H9 (cell line): ENCODE measurements at regions not wholly inside any gene's neighbourhood (a gene's known extent, or its start where the extent isn't known, plus 50 kb on each side); places are given as distances from the start of the nearest gene placed in this dataset.

ENCODE experiments used
- DNase-seq: peaks from one replicate; pipeline ENCODE4 v3.0.0-alpha.2; 2017
- H2AFZ ChIP-seq: one replicate; pipeline ENCODE4 v1.6.1; 2013; ENCODE audit warnings: mild to moderate bottlenecking, low read length, control low read depth, moderate library complexity
- H2AK5ac ChIP-seq: 2 replicates; pipeline ENCODE4 v1.6.1; 2013; ENCODE audit warnings: low read length, control low read depth, mixed read lengths; ENCODE audit not compliant: insufficient read length
- H2BK120ac ChIP-seq: one replicate; pipeline ENCODE4 v1.6.1; 2013; ENCODE audit warnings: low read depth, mild to moderate bottlenecking, low read length, control low read depth, inconsistent platforms; ENCODE audit not compliant: poor library complexity, severe bottlenecking
- H2BK12ac ChIP-seq: 2 replicates; pipeline ENCODE4 v1.6.1; 2013; ENCODE audit warnings: low read length, control low read depth, mixed read lengths, low read depth; ENCODE audit not compliant: insufficient read length
- H2BK15ac ChIP-seq: 2 replicates; pipeline ENCODE4 v1.6.1; 2013; ENCODE audit warnings: low read depth, low read length, control low read depth
- H2BK20ac ChIP-seq: one replicate; pipeline ENCODE4 v1.6.1; 2013; ENCODE audit warnings: low read depth, mild to moderate bottlenecking, low read length, control low read depth, inconsistent platforms; ENCODE audit not compliant: poor library complexity, severe bottlenecking
- H2BK5ac ChIP-seq: 2 replicates; pipeline ENCODE4 v1.6.1; 2013; ENCODE audit warnings: low read length, control low read depth, mixed read lengths; ENCODE audit not compliant: insufficient read length
- H3K14ac ChIP-seq: 2 replicates; pipeline ENCODE4 v1.6.1; 2013; ENCODE audit warnings: low read length, control low read depth; ENCODE audit not compliant: insufficient read depth
- H3K18ac ChIP-seq: 2 replicates; pipeline ENCODE4 v1.6.1; 2013; ENCODE audit warnings: low read depth, mild to moderate bottlenecking, mixed read lengths, low read length, control low read depth; ENCODE audit not compliant: insufficient read length
- H3K23ac ChIP-seq: 2 replicates; pipeline ENCODE4 v1.6.1; 2013; ENCODE audit warnings: low read length, control low read depth, mixed read lengths, low read depth; ENCODE audit not compliant: insufficient read length
- H3K23me2 ChIP-seq: 2 replicates; pipeline ENCODE4 v1.6.1; 2013; ENCODE audit warnings: low read depth, mild to moderate bottlenecking, mixed read lengths, low read length, control low read depth; ENCODE audit not compliant: insufficient read length, poor library complexity, severe bottlenecking
- H3K27ac ChIP-seq: 2 replicates; pipeline ENCODE4 v1.5.1; 2013; ENCODE audit warnings: low read length, control low read depth, mixed read lengths, low read depth; ENCODE audit not compliant: insufficient read length
- H3K27me3 ChIP-seq: 2 replicates; pipeline ENCODE4 v1.6.1; 2013; ENCODE audit warnings: low read length, control low read depth, inconsistent platforms; ENCODE audit not compliant: insufficient read depth
- H3K4ac ChIP-seq: 2 replicates; pipeline ENCODE4 v1.6.1; 2013; ENCODE audit warnings: low read depth, mild to moderate bottlenecking, control low read depth, inconsistent platforms, low read length, moderate library complexity
- H3K4me1 ChIP-seq: 2 replicates; pipeline ENCODE4 v1.6.1; 2013; ENCODE audit warnings: low read length, control low read depth, inconsistent platforms; ENCODE audit not compliant: insufficient read depth
- H3K4me2 ChIP-seq: 2 replicates; pipeline ENCODE4 v1.6.1; 2013; ENCODE audit warnings: low read length, control low read depth, mixed read lengths; ENCODE audit not compliant: insufficient read length, insufficient read depth
- H3K56ac ChIP-seq: 2 replicates; pipeline ENCODE4 v1.6.1; 2013; ENCODE audit warnings: low read depth, mild to moderate bottlenecking, mixed read lengths, low read length, control low read depth; ENCODE audit not compliant: insufficient read length
- H3K79me1 ChIP-seq: 2 replicates; pipeline ENCODE4 v1.6.1; 2013; ENCODE audit warnings: low read depth, mild to moderate bottlenecking, moderate library complexity, low read length, control low read depth, inconsistent platforms; ENCODE audit not compliant: insufficient read depth, poor library complexity, severe bottlenecking
- H3K79me2 ChIP-seq: 2 replicates; pipeline ENCODE4 v1.6.1; 2013; ENCODE audit warnings: low read length, control low read depth, inconsistent platforms; ENCODE audit not compliant: insufficient read depth
- H3K9ac ChIP-seq: 2 replicates; pipeline ENCODE4 v1.6.1; 2013; ENCODE audit warnings: low read length, control low read depth, mixed read lengths; ENCODE audit not compliant: insufficient read length; ENCODE audit errors: extremely low read depth
- H3K9me3 ChIP-seq: one replicate; pipeline ENCODE4 v1.6.1; 2013; ENCODE audit warnings: low read depth, low read length, inconsistent platforms; ENCODE audit not compliant: control insufficient read depth
- H3T11ph ChIP-seq: one replicate; pipeline ENCODE4 v1.6.1; 2013; ENCODE audit warnings: mild to moderate bottlenecking, low read length, control low read depth, inconsistent platforms
- H4K20me1 ChIP-seq: one replicate; pipeline ENCODE4 v1.6.1; 2013; ENCODE audit not compliant: control insufficient read depth, insufficient read length, insufficient read depth
- H4K5ac ChIP-seq: 2 replicates; pipeline ENCODE4 v1.6.1; 2013; ENCODE audit warnings: low read depth, mild to moderate bottlenecking, mixed read lengths, low read length, control low read depth; ENCODE audit not compliant: insufficient read length
- H4K8ac ChIP-seq: replicated peaks from 2 replicates; pipeline ENCODE4 v1.6.1; 2013; ENCODE audit warnings: low read length, control low read depth, mixed read lengths, low read depth; ENCODE audit not compliant: insufficient read length
- H4K91ac ChIP-seq: 2 replicates; pipeline ENCODE4 v1.6.1; 2013; ENCODE audit warnings: low read depth, mild to moderate bottlenecking, moderate library complexity, mixed read lengths, low read length, control low read depth; ENCODE audit not compliant: insufficient read length
- H3K27ac Mint-ChIP-seq, 3 experiments: 2 replicates in 2 of 3; 3 replicates in 1 of 3; pipeline ENCODE4 v1.8.0; 2020 to 2021; ENCODE audit warnings: mixed read lengths in 3 of 3, mild to moderate bottlenecking in 1 of 3, moderate library complexity in 1 of 3
- H3K27me3 Mint-ChIP-seq: 2 replicates; pipeline ENCODE4 v1.8.0; 2021; ENCODE audit warnings: low read depth, mild to moderate bottlenecking, moderate library complexity, mixed read lengths
- H3K36me3 Mint-ChIP-seq, 3 experiments: 2 replicates in 2 of 3; 3 replicates in 1 of 3; pipeline ENCODE4 v1.8.0; 2020 to 2021; ENCODE audit warnings: low read depth in 3 of 3, mixed read lengths in 3 of 3; ENCODE audit not compliant: insufficient read depth in 1 of 3
- H3K4me1 Mint-ChIP-seq, 2 experiments: 2 replicates each; pipeline ENCODE4 v1.8.0; 2020; ENCODE audit warnings: mixed read lengths in 2 of 2
- H3K4me3 Mint-ChIP-seq, 2 experiments: 2 replicates in 1 of 2; 3 replicates in 1 of 2; pipeline ENCODE4 v1.8.0; 2020 to 2021; ENCODE audit warnings: mild to moderate bottlenecking in 2 of 2, mixed read lengths in 2 of 2, moderate library complexity in 1 of 2
- H3K9me3 Mint-ChIP-seq, 2 experiments: 2 replicates in 1 of 2; 3 replicates in 1 of 2; pipeline ENCODE4 v1.8.0; 2020; ENCODE audit warnings: mild to moderate bottlenecking in 2 of 2, mixed read lengths in 2 of 2, moderate library complexity in 1 of 2
- CTCF ChIP-seq: fragments of 200-600 bp; sonication (generic); conservative IDR thresholded peaks from 3 replicates; pipeline ENCODE4 v1.8.0; 2021; ENCODE audit warnings: antibody characterized with exemption, mild to moderate bottlenecking
- WGBS: extraction: QIAGEN DNeasy Blood & Tissue Kit; methylation state at CpG from one replicate; pipeline ENCODE4 v1.1.7; 2013; ENCODE audit warnings: missing lambda C conversion rate, low lambda C conversion rate, mixed read lengths; ENCODE audit not compliant: insufficient read length; ENCODE audit errors: extremely low coverage; 5-methylcytosine and 5-hydroxymethylcytosine counted together

GRCh38 chr2:59027320-59027719 lies 786.2 kb upstream of the FANCL start:
- Histone ChIP-seq H3K79me2 (no peaks in the 10 kb centered on the region), H3K27me3 (no peaks in the 10 kb centered on the region), H2BK15ac (no peak overlapping the region), H3K9me3 (no peaks in the 10 kb centered on the region), H3K79me1 (no peaks in the 10 kb centered on the region), H3K9ac (no peak overlapping the region), H3K18ac (no peak overlapping the region), H3K4ac (no peak overlapping the region), H3K56ac (no peak overlapping the region), H4K20me1 (no peaks in the 10 kb centered on the region), H2AFZ (no peak overlapping the region), H2BK12ac (no peak overlapping the region), H4K8ac (no peak overlapping the region), H3K23ac (no peak overlapping the region), H2AK5ac (no peak overlapping the region), H4K5ac (no peak overlapping the region), H3T11ph (no peak overlapping the region), H3K27ac (no peak overlapping the region), H3K4me2 (no peak overlapping the region), H3K23me2 (no peaks in the 10 kb centered on the region), H2BK120ac (no peak overlapping the region), H2BK5ac (no peak overlapping the region), H4K91ac (no peak overlapping the region), H3K14ac (no peak overlapping the region), H2BK20ac (no peak overlapping the region), H3K4me1 (no peaks in the 10 kb centered on the region)
- Mint-ChIP-seq H3K27ac (no peak overlapping the region), H3K27me3 (no peaks in the 10 kb centered on the region; the same call in 1 of the 2 replicates), H3K36me3 (no peaks in the 10 kb centered on the region), H3K4me1 (no peaks in the 10 kb centered on the region), H3K9me3 (no peaks in the 10 kb centered on the region), H3K4me3 (no peak overlapping the region)
- WGBS = no CpG with 5 or more reads among the region's 4 CpGs
- no peak for DNase-seq
- no peak for TF ChIP-seq CTCF
